Adrenal gland (tissue), 5 donors: ENCODE measurements at regions not wholly inside any gene's neighbourhood (a gene's known extent, or its start where the extent isn't known, plus 50 kb on each side); places are given as distances from the start of the nearest gene placed in this dataset.

Experiments
- POLR2A ChIP-seq, 2 donors: fragments of 450-650 bp; IDR thresholded peaks; one replicate each; pipeline ENCODE4 v1.6.1; 2017; ENCODE audit warnings: antibody characterized with exemption in 2 of 2, mild to moderate bottlenecking in 2 of 2, moderate library complexity in 1 of 2
- TF ChIP-seq, protein P1 (sequence below), 6 experiments: fragments of 450-650 bp in 4 of 6; fragments of 200-600 bp in 2 of 6; sonication (generic) in 1 of 6; IDR thresholded peaks; 1 replicate in 5 of 6; 2 replicates in 1 of 6; pipeline versions ENCODE4 v1.5.1 to v1.8.0; 2016 to 2021; ENCODE audit warnings: antibody characterized with exemption in 6 of 6, mild to moderate bottlenecking in 2 of 6, moderate library complexity in 1 of 6
- donor health status: DM: no; HTN: no; CAD: no.

DNA sequence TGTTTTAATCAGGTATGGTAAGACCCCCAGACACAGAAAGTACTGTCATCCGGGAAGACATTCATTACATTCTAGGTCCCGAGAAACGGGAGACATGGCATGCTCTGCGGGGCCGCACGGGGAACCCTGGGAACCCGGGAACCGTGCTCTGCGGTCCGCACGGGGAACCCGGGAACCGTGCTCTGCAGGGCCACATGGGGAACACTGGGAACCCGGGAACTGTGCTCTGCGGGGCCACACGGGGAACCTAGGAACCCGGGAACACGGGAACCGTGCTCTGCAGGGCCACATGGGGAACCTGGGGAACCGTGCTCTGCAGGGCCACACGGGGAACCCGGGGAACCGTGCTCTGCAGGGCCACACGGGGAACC, 165.6 kb upstream of the SULF2 start:
- TF ChIP-seq, protein P1, sequence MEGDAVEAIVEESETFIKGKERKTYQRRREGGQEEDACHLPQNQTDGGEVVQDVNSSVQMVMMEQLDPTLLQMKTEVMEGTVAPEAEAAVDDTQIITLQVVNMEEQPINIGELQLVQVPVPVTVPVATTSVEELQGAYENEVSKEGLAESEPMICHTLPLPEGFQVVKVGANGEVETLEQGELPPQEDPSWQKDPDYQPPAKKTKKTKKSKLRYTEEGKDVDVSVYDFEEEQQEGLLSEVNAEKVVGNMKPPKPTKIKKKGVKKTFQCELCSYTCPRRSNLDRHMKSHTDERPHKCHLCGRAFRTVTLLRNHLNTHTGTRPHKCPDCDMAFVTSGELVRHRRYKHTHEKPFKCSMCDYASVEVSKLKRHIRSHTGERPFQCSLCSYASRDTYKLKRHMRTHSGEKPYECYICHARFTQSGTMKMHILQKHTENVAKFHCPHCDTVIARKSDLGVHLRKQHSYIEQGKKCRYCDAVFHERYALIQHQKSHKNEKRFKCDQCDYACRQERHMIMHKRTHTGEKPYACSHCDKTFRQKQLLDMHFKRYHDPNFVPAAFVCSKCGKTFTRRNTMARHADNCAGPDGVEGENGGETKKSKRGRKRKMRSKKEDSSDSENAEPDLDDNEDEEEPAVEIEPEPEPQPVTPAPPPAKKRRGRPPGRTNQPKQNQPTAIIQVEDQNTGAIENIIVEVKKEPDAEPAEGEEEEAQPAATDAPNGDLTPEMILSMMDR (IDR thresholded peaks at IDR 0.05) = no peak
- no peak for TF ChIP-seq POLR2A (IDR thresholded peaks at IDR 0.05)
